Muscle of leg (tissue), 3 donors: ENCODE measurements at regions not wholly inside any gene's neighbourhood (a gene's known extent, or its start where the extent isn't known, plus 50 kb on each side); places are given as distances from the start of the nearest gene placed in this dataset.
"Not testable (repeated sequence)": the region's sequence is repeated elsewhere in the genome, so short reads cannot be mapped to it uniquely, and the experiment has no call there.

Source experiments
- DNase-seq: peaks from one replicate; pipeline ENCODE4 v3.0.0; 2013
- H3K27ac ChIP-seq: one replicate; pipeline ENCODE4 v1.5.1; 2013; ENCODE audit warnings: mild to moderate bottlenecking, low read length, control low read depth
- H3K27me3 ChIP-seq: one replicate; pipeline ENCODE4 v1.6.1; 2013; ENCODE audit warnings: low read length; ENCODE audit not compliant: control insufficient read depth, insufficient read depth
- H3K36me3 ChIP-seq: one replicate; pipeline ENCODE4 v1.6.1; 2013; ENCODE audit warnings: low read length; ENCODE audit not compliant: control insufficient read depth, insufficient read depth
- H3K4me1 ChIP-seq: one replicate; pipeline ENCODE4 v1.6.1; 2013; ENCODE audit warnings: low read length; ENCODE audit not compliant: control insufficient read depth, insufficient read depth
- H3K4me3 ChIP-seq: one replicate; pipeline ENCODE4 v1.5.1; 2013; ENCODE audit warnings: low read length, control low read depth
- H3K9me3 ChIP-seq: replicated peaks from 2 replicates; pipeline ENCODE4 v1.6.1; 2013; ENCODE audit warnings: low read depth, low read length; ENCODE audit not compliant: control insufficient read depth
- WGBS: methylation state at CpG from one replicate; pipeline ENCODE4 v1.1.5; 2013; ENCODE audit warnings: missing lambda C conversion rate; ENCODE audit not compliant: insufficient coverage; 5-methylcytosine and 5-hydroxymethylcytosine counted together

DNA sequence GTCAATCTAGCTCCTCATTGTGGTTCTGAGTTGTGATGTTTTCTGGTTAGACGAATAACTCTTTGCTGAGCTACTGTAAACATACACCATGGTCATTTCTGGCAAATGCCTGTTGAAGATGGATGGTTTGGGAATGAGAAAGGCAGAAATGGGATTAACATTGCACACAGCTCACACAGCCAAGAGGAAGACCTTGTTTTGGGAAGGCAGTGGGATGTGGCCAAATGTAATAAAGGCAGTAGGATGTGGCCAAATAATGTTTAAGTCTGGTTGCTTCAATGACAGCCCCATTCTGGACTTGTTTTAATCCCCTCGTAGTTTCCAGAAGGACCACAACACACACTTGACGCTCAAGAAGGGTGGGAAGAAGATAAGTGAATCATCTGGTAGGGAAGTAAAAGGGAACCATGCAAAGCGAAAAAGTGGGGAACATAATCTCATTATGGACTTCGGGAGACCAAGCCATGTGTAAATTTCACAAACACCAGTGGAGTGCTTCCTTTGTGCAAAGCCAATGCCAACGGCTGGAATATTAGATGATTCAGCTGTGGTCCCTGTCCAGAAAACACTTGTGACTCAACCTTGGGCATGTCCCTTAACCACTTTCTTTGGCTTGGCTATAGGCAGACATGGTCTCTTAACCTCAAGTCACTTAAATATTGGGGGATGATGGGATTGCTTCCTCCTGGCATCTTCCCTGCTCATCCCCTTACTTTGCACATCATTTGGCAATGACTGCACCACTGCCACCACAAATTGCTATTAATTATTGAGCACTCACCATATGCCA lies 284.4 kb upstream of the CRY1 start:
- 79% methylated on average over 3 of the region's 6 CpGs for whole genome bisulfite sequencing
- DNase-seq = no peak
- Histone ChIP-seq H3K4me1 (peaks cover 19% of the 10 kb centered on the region), H3K27me3 (peaks cover 2% of the 10 kb centered on the region), H3K9me3 (no peaks in the 10 kb centered on the region), H3K36me3 (no peaks in the 10 kb centered on the region), H3K27ac (no peak overlapping the region), H3K4me3 (no peak overlapping the region)

- no peak overlapping the region for H3K27ac ChIP-seq
- peaks cover 2% of the 10 kb centered on the region for H3K27me3 ChIP-seq
- no peaks in the 10 kb centered on the region for H3K36me3 ChIP-seq
- no peak overlapping the region for H3K4me3 ChIP-seq
- H3K9me3 ChIP-seq = no peaks in the 10 kb centered on the region
- peaks cover 12% of the 10 kb centered on the region for H3K4me1 ChIP-seq
- DNase-seq = no peak
- 71% methylated on average over 4 of the region's 4 CpGs for WGBS
Measured at GRCh38 chr12:107378609-107379008, 285.3 kb upstream of the CRY1 start.

DNA sequence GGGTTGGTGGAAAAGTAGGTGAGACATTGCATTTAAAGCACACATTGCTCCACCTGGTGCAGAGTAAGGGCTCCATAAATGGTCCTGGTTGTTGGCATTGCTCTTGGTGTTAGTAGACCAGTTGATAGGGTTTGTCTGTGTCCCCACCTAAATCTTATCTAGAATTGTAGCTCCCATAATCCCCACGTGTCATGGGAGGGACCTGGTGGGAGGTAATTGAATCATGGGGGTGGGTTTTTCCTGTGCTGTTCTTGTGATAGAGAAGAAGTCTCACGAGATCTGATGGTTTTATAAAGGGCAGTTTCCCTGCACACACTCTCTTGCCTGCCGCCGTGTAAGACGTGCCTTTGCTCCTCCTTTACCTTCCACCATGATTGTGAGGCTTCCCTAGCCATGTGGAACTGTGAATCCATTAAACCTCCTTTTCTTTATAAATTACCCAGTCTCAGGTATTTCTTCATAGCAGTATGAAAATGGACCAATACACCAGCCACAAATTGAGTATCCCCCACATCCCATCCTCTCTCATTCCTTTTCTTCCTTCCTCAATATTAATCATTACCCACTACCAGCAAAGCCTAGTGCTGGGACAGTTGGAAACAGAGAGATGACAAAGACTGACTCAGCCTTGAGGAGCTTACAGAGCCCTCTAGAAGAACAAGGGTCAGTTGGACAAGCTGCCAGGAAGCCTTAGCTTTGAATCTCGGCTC lies 285.9 kb upstream of the CRY1 start:
- H3K27ac ChIP-seq, H3K36me3 ChIP-seq, H3K4me1 ChIP-seq, H3K9me3 ChIP-seq, H3K4me3 ChIP-seq, H3K27me3 ChIP-seq, DNase-seq: not testable (repeated sequence)
- WGBS = 82% methylated on average over 4 of the region's 6 CpGs

DNA sequence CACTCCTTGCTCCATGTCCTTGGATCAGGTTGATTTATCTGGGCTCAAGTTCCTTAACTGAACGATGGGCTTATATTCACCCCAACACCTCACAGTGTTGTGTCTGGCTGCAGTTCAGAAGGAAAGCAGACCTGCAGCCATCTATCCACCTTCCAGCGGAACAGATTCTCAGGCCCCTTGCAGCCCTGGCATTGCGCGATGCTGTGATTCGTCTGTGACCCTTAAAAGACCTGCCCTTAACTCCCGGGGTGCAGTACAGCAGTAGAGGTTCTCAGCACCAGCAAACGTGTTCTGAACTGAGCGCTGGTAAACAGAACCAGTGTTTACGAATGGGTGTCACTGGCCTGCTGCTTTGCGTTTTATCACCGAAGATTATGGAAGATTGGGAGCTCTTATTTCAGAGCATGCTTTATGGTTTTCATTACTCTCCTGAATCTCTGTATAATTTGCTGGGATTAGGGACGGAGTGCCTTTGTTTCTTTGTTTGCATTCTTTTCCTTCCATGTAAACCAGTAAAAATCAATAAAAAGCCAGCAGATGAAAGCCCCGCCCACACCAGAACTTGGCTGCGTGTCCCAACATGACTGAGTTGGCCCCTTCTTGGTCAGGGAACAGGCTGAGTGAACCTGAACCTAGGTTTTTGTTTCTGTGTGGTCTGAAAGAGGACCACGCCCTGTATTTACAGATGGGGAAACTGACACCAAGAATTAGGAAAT lies 286.7 kb upstream of the CRY1 start:
- WGBS = 28% methylated on average over 4 of the region's 15 CpGs
- Histone ChIP-seq H3K4me3 (no peak overlapping the region), H3K9me3 (no peaks in the 10 kb centered on the region), H3K27ac (no peak overlapping the region), H3K4me1 (peaks cover 1% of the 10 kb centered on the region), H3K27me3 (peaks cover 2% of the 10 kb centered on the region), H3K36me3 (no peaks in the 10 kb centered on the region)
- peak; percentile 33 for DNase-seq

DNA sequence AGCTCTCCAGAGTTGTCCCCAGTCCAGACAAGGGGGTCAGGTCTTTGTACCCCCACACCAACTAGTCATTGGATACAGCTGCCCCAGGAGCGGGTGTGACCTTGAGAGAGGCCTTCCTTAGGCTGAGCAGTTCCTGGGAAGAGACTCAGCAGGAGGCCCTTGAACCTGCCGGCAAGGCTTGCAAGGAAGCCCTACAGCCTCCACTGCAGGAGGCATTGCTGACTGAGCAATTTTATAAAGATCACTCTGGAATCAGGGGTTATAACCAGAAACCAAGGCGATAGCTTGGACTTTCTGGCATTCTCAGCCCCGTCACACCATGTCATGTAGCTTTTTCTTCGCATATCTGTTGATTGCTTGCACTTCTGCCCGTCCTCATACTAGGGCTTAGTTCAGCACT lies 291.3 kb upstream of the CRY1 start:
- no peak overlapping the region for H3K4me3 ChIP-seq
- H3K27ac ChIP-seq = no peak overlapping the region
- WGBS = 82% methylated on average over 6 of the region's 6 CpGs
- H3K9me3 ChIP-seq = no peaks in the 10 kb centered on the region
- H3K27me3 ChIP-seq = no peaks in the 10 kb centered on the region
- H3K36me3 ChIP-seq = no peaks in the 10 kb centered on the region
- DNase-seq = no peak
- H3K4me1 ChIP-seq = no peaks in the 10 kb centered on the region

DNA sequence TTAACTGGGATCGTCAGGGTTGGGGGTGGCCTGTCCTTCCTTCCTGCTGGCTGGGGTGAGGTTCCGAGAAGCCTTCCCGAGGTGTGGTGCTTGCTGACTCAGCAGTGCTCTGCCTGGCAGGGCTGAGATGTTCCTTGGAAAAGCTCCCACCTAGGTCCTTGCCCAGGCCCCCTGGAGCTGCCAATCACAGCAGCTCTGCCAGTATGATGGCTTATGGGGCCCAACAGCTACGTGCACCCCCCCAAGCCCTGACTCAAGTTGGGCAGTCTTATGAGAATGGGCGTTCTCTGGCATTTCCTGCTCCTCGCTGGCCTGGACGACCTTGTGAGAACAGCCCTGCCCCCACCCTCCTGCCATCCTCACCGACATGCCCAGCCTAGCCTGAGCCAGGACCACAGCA lies 292.2 kb upstream of the CRY1 start:
- Histone ChIP-seq H3K4me3 (no peak overlapping the region), H3K9me3 (no peaks in the 10 kb centered on the region), H3K4me1 (no peaks in the 10 kb centered on the region), H3K27ac (no peak overlapping the region), H3K27me3 (no peaks in the 10 kb centered on the region), H3K36me3 (no peaks in the 10 kb centered on the region)
- DNase-seq = no peak
- 60% methylated on average over 3 of the region's 8 CpGs for WGBS

- H3K4me1 ChIP-seq = no peaks in the 10 kb centered on the region
- no peak overlapping the region for H3K4me3 ChIP-seq
- 72% methylated on average over 2 of the region's 4 CpGs for WGBS
- H3K36me3 ChIP-seq = no peaks in the 10 kb centered on the region
- no peak overlapping the region for H3K27ac ChIP-seq
- no peaks in the 10 kb centered on the region for H3K27me3 ChIP-seq
- DNase-seq = no peak
- H3K9me3 ChIP-seq = no peaks in the 10 kb centered on the region
Measured at GRCh38 chr12:107386569-107386968, 293.2 kb upstream of the CRY1 start.

GRCh38 chr12:107388263-107388662 lies 294.9 kb upstream of the CRY1 start:
- WGBS = 92% methylated on average over 1 of the region's 1 CpG
- Histone ChIP-seq H3K27ac (no peak overlapping the region), H3K9me3 (no peaks in the 10 kb centered on the region), H3K27me3 (no peaks in the 10 kb centered on the region), H3K36me3 (no peaks in the 10 kb centered on the region), H3K4me1 (no peaks in the 10 kb centered on the region), H3K4me3 (no peak overlapping the region)
- no peak for DNase-seq

- WGBS = no CpG with 5 or more reads among the region's 2 CpGs
- no peak overlapping the region for H3K4me3 ChIP-seq
- no peak overlapping the region for H3K27ac ChIP-seq
- H3K4me1 ChIP-seq = no peaks in the 10 kb centered on the region
- no peak for DNase-seq
- no peaks in the 10 kb centered on the region for H3K9me3 ChIP-seq
- no peaks in the 10 kb centered on the region for H3K27me3 ChIP-seq
- H3K36me3 ChIP-seq = no peaks in the 10 kb centered on the region
Measured at GRCh38 chr12:107390414-107390813, 295.2 kb upstream of the PWP1 start.

DNA sequence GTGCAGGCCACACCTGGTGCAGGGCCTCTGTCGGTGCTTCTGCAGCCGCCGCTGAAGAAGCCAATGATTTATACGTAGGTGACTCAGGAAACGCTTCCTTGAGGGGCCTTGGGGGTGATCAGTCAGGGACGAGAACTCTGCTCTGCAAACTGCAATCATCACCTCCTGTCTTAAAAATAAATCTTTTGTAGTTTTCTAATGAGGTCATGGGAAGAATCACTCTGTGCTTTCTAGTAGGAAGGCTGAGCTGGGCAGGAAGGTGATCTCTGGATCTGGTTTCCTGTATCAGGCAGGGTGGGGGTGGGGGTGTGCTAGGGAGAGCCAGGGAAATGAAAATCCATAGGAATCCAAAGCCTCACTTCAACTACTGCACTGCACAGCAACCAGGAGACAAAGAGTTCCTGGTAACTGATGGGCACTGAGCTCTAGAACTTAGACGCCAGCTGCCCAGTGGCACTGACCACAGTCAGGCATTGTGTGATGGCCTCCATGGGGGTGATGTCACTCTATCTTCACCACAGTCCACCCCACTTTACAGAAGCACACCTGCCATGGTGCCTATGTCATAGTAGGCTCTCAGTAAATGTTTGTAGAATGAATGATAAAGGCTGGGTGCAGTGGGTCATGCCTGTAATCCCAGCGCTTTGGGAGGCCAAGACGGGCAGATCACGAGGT lies 292.4 kb upstream of the PWP1 start:
- Histone ChIP-seq H3K4me3 (no peak overlapping the region), H3K27me3 (no peaks in the 10 kb centered on the region), H3K4me1 (no peaks in the 10 kb centered on the region), H3K9me3 (no peaks in the 10 kb centered on the region), H3K27ac (no peak overlapping the region), H3K36me3 (no peaks in the 10 kb centered on the region)
- DNase-seq = no peak
- WGBS = 40% methylated on average over 2 of the region's 10 CpGs
